ENCODE measurements at regions not wholly inside any gene's neighbourhood (a gene's known extent, or its start where the extent isn't known, plus 50 kb on each side); places are given as distances from the start of the nearest gene placed in this dataset.

- no peak for TF ChIP-seq FOXM1 (IDR thresholded peaks at IDR 0.05; ENCODE audit: borderline replicate concordance, low read depth)
- no peak for TF ChIP-seq ZBTB7A (IDR thresholded peaks at IDR 0.05; ENCODE audit: low read depth)
- no peak for TF ChIP-seq CEBPB (IDR thresholded peaks at IDR 0.05)
- no peak for TF ChIP-seq TEAD4 (IDR thresholded peaks at IDR 0.05)
- no peak for TF ChIP-seq USF1 (IDR thresholded peaks at IDR 0.05)
- no peak for TF ChIP-seq TAF1 (IDR thresholded peaks at IDR 0.05; ENCODE audit: low read depth)
- no peak for TF ChIP-seq EGR1 (IDR thresholded peaks at IDR 0.05)
- no peak for TF ChIP-seq TCF12 (IDR thresholded peaks at IDR 0.05; ENCODE audit: low read depth)
- no peak for TF ChIP-seq YY1 (IDR thresholded peaks at IDR 0.05; ENCODE audit: low read depth)
These were observed 210.4 kb upstream of the IRX5 start for GRCh38 chr16:54720259-54720658.

DNA sequence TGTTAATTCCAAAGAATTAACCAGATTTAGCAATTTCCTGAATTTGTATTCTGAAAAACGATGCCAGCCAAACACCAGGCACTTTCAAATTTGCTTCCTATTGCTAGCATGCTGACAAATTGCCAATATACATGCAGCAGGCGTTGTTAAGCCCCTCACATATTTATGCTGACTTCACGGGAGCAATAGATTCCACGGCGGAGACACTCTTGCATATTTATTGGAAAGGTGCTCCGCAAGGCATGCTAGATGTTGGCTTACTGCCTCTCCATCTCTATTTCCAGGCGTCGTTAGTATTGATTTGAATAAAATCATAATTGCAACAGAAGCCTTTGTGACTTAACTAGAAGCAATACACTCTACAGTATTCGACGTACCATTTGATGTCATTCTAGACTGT, 211.0 kb upstream of the IRX5 start:
- TF ChIP-seq TEAD4 (IDR thresholded peaks at IDR 0.05) (no peak), NFIC (IDR thresholded peaks at IDR 0.05) (no peak), TAF1 (IDR thresholded peaks at IDR 0.05; ENCODE audit: low read depth) (no peak), RAD21 (IDR thresholded peaks at IDR 0.05; ENCODE audit: low read depth) (no peak), ZBTB7A (IDR thresholded peaks at IDR 0.05; ENCODE audit: low read depth) (no peak), FOXM1 (IDR thresholded peaks at IDR 0.05; ENCODE audit: borderline replicate concordance, low read depth) (no peak), EGR1 (IDR thresholded peaks at IDR 0.05) (no peak), TCF12 (IDR thresholded peaks at IDR 0.05; ENCODE audit: low read depth) (no peak), USF1 (IDR thresholded peaks at IDR 0.05) (no peak), MAX (IDR thresholded peaks at IDR 0.05) (no peak), EP300 (IDR thresholded peaks at IDR 0.05; ENCODE audit: borderline replicate concordance) (no peak), CEBPB (IDR thresholded peaks at IDR 0.05) (no peak), CREB1 (IDR thresholded peaks at IDR 0.05; ENCODE audit: low read depth) (no peak), YY1 (IDR thresholded peaks at IDR 0.05; ENCODE audit: low read depth) (no peak)
- TF ChIP-seq, protein P1, sequence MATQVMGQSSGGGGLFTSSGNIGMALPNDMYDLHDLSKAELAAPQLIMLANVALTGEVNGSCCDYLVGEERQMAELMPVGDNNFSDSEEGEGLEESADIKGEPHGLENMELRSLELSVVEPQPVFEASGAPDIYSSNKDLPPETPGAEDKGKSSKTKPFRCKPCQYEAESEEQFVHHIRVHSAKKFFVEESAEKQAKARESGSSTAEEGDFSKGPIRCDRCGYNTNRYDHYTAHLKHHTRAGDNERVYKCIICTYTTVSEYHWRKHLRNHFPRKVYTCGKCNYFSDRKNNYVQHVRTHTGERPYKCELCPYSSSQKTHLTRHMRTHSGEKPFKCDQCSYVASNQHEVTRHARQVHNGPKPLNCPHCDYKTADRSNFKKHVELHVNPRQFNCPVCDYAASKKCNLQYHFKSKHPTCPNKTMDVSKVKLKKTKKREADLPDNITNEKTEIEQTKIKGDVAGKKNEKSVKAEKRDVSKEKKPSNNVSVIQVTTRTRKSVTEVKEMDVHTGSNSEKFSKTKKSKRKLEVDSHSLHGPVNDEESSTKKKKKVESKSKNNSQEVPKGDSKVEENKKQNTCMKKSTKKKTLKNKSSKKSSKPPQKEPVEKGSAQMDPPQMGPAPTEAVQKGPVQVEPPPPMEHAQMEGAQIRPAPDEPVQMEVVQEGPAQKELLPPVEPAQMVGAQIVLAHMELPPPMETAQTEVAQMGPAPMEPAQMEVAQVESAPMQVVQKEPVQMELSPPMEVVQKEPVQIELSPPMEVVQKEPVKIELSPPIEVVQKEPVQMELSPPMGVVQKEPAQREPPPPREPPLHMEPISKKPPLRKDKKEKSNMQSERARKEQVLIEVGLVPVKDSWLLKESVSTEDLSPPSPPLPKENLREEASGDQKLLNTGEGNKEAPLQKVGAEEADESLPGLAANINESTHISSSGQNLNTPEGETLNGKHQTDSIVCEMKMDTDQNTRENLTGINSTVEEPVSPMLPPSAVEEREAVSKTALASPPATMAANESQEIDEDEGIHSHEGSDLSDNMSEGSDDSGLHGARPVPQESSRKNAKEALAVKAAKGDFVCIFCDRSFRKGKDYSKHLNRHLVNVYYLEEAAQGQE (IDR thresholded peaks at IDR 0.05; ENCODE audit: low read depth), result no peak

DNA sequence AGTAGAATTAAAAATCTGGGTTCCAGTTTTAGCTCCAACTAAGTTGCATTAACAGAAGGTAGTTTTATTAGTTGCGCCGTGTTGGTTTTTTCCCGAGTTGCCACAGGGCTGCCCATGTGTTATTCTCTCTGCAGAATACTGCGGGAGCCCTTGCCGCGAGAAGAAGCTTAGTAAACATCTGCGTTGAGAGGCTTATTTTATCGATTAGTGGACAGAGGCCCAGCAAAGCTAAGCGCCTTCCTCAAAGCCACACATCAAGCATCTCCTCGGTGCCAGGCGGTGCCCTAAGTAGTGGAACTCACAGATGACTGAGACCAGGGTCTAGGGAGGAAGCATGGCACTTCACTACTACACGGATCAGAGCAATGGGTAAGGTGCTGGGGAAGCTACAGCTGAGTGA, 212.3 kb upstream of the IRX5 start:
- no peak for TF ChIP-seq MAX (IDR thresholded peaks at IDR 0.05)
- no peak for TF ChIP-seq CREB1 (IDR thresholded peaks at IDR 0.05; ENCODE audit: low read depth)
- no peak for TF ChIP-seq NFIC (IDR thresholded peaks at IDR 0.05)
- TF ChIP-seq USF1 (IDR thresholded peaks at IDR 0.05), result no peak
- TF ChIP-seq TEAD4 (IDR thresholded peaks at IDR 0.05), result no peak
- TF ChIP-seq FOXM1 (IDR thresholded peaks at IDR 0.05; ENCODE audit: borderline replicate concordance, low read depth), result no peak
- no peak for TF ChIP-seq ZBTB7A (IDR thresholded peaks at IDR 0.05; ENCODE audit: low read depth)
- TF ChIP-seq EGR1 (IDR thresholded peaks at IDR 0.05), result no peak
- TF ChIP-seq, protein P1 (IDR thresholded peaks at IDR 0.05; ENCODE audit: low read depth), result no peak
- TF ChIP-seq TAF1 (IDR thresholded peaks at IDR 0.05; ENCODE audit: low read depth), result no peak
- no peak for TF ChIP-seq CEBPB (IDR thresholded peaks at IDR 0.05)
- no peak for TF ChIP-seq RAD21 (IDR thresholded peaks at IDR 0.05; ENCODE audit: low read depth)
- TF ChIP-seq TCF12 (IDR thresholded peaks at IDR 0.05; ENCODE audit: low read depth), result no peak

DNA sequence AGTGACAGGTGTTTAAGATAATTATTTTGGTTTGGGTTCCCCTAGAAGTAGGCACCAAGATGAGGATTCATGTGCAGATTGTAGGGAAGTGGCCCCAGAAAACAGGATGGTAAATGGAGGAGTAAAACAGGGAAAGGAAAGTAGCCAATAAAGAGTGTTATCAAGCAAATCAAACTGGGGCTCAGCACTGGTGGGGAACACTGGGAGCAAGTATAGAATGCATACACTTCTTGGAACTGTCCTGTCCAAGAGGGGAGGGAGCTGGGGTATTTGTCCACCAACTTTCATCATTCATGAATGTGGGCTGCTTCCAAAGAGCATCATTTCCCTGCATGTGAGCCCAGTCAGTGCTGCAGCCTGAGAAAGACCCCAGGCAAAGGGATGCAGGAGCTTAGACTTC, 215.7 kb upstream of the IRX5 start:
- no peak for TF ChIP-seq RAD21 (IDR thresholded peaks at IDR 0.05; ENCODE audit: low read depth)
- TF ChIP-seq NFIC (IDR thresholded peaks at IDR 0.05), result no peak
- no peak for TF ChIP-seq USF1 (IDR thresholded peaks at IDR 0.05)
- no peak for TF ChIP-seq CEBPB (IDR thresholded peaks at IDR 0.05)
- no peak for TF ChIP-seq TAF1 (IDR thresholded peaks at IDR 0.05; ENCODE audit: low read depth)
- no peak for TF ChIP-seq EGR1 (IDR thresholded peaks at IDR 0.05)
- no peak for TF ChIP-seq CREB1 (IDR thresholded peaks at IDR 0.05; ENCODE audit: low read depth)
- no peak for TF ChIP-seq TEAD4 (IDR thresholded peaks at IDR 0.05)
- TF ChIP-seq EP300 (IDR thresholded peaks at IDR 0.05; ENCODE audit: borderline replicate concordance), result no peak
- TF ChIP-seq, protein P1 (IDR thresholded peaks at IDR 0.05; ENCODE audit: low read depth), result no peak
- no peak for TF ChIP-seq FOXM1 (IDR thresholded peaks at IDR 0.05; ENCODE audit: borderline replicate concordance, low read depth)
- no peak for TF ChIP-seq MAX (IDR thresholded peaks at IDR 0.05)
- no peak for TF ChIP-seq YY1 (IDR thresholded peaks at IDR 0.05; ENCODE audit: low read depth)
- no peak for TF ChIP-seq ZBTB7A (IDR thresholded peaks at IDR 0.05; ENCODE audit: low read depth)
- no peak for TF ChIP-seq TCF12 (IDR thresholded peaks at IDR 0.05; ENCODE audit: low read depth)
